GM13976 (cell line): ENCODE measurements at regions not wholly inside any gene's neighbourhood (a gene's known extent, or its start where the extent isn't known, plus 50 kb on each side); places are given as distances from the start of the nearest gene placed in this dataset.

Source experiments
- DNase-seq: peaks from one replicate; pipeline ENCODE4 v3.0.0; 2012; ENCODE audit warnings: low spot score
- in situ Hi-C: fragments of 300-500 bp; cut with MboI; formaldehyde crosslinking; loops from one replicate; pipeline ENCODE4 v1.12.0; 2022; ENCODE audit warnings: low sequenced_read_pairs, mixed read lengths, inconsistent platforms; ENCODE audit not compliant: unreplicated experiment
- TF ChIP-seq, protein P1 (sequence below): IDR thresholded peaks from 2 replicates; pipeline ENCODE4 v1.5.1; 2012; ENCODE audit warnings: borderline replicate concordance, mild to moderate bottlenecking; ENCODE audit not compliant: insufficient read depth; ENCODE audit errors: extremely low read depth, missing control alignments, control extremely low read depth

DNA sequence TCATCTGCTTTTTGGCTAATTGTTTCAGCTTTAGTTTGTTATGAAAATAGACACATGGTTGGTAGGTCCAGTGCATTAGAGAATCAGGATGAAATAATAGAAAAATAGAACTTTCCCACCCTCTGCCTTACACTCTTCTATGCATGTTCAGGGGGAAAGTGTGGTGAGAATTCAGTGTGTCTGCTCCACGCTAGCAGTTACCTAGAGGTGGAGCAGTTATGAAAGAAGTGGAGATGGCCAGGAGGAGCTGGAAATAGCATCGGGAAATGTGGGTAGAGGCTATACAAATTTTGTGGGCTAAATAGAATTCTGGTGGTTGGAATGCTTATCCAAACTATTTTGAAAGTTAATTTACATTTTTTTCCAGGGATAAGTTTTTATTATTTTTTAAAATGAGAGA lies 91.4 kb upstream of the MAD2L1 start:
- in situ Hi-C loops = loop anchor here (25.0 kb wide), 1 partner anchor 954 kb away; no protein-coding TSS in a partner anchor
- TF ChIP-seq, protein P1, sequence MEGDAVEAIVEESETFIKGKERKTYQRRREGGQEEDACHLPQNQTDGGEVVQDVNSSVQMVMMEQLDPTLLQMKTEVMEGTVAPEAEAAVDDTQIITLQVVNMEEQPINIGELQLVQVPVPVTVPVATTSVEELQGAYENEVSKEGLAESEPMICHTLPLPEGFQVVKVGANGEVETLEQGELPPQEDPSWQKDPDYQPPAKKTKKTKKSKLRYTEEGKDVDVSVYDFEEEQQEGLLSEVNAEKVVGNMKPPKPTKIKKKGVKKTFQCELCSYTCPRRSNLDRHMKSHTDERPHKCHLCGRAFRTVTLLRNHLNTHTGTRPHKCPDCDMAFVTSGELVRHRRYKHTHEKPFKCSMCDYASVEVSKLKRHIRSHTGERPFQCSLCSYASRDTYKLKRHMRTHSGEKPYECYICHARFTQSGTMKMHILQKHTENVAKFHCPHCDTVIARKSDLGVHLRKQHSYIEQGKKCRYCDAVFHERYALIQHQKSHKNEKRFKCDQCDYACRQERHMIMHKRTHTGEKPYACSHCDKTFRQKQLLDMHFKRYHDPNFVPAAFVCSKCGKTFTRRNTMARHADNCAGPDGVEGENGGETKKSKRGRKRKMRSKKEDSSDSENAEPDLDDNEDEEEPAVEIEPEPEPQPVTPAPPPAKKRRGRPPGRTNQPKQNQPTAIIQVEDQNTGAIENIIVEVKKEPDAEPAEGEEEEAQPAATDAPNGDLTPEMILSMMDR = no peak
- no peak for DNase-seq

GRCh38 chr4:120156120-120156718 lies 89.6 kb upstream of the MAD2L1 start:
- in situ Hi-C loops = loop anchor here (25.0 kb wide), 1 partner anchor 956 kb away; no protein-coding TSS in a partner anchor
- TF ChIP-seq, protein P1 = peak; percentile 34
- peak; percentile 8 for DNase-seq

DNA sequence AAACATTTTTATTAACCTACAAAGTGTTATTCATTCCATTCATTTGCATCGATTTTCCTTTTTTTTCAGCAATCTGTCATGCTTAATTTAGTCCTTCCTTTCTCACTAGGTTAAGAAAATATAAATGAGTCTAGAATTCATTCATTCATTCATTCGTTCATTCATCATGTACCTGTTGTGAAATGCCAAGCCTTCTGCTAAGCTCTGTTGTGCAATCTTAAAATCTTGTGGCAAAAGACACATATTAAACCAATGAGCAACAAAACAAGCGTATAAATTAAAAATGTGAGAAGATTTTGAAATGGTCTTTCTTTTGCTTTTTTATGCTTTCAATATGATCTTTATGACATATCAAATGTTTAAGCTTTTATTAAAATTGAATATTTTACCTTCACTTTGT lies 88.6 kb upstream of the MAD2L1 start:
- TF ChIP-seq, protein P1 = no peak
- in situ Hi-C loops = loop anchor here (25.0 kb wide), 1 partner anchor 957 kb away; no protein-coding TSS in a partner anchor
- no peak for DNase-seq

GRCh38 chr4:120144634-120145033 lies 78.0 kb upstream of the MAD2L1 start:
- no peak for DNase-seq
- TF ChIP-seq, protein P1 = no peak
- in situ Hi-C loops = no loop called here

GRCh38 chr4:120144041-120144440 lies 77.4 kb upstream of the MAD2L1 start:
- TF ChIP-seq, protein P1 = no peak
- no peak for DNase-seq
- in situ Hi-C loops = no loop called here

GRCh38 chr4:120139392-120139791 lies 72.7 kb upstream of the MAD2L1 start:
- TF ChIP-seq, protein P1 = no peak
- no peak for DNase-seq
- in situ Hi-C loops = no loop called here
